Right lobe of liver (tissue), 6 donors: ENCODE measurements at regions not wholly inside any gene's neighbourhood (a gene's known extent, or its start where the extent isn't known, plus 50 kb on each side); places are given as distances from the start of the nearest gene placed in this dataset.

Experiments
- ATAC-seq, 4 donors: fragments of 200-7000 bp; cut with Tn5 transposase; one replicate each; pipeline ENCODE4 v1.9.1; 2020; ENCODE audit warnings: mild to moderate bottlenecking in 4 of 4, moderate library complexity in 4 of 4
- DNase-seq, 3 donors: peaks; one replicate each; pipeline ENCODE4 v3.0.0-alpha.2; 2020
- H3K27ac ChIP-seq, 3 donors: fragments of 200-600 bp; one replicate each; pipeline ENCODE4 v1.8.0; 2022
- H3K27me3 ChIP-seq, 2 donors: fragments of 200-600 bp; one replicate each; pipeline ENCODE4 v1.8.0; 2022
- H3K36me3 ChIP-seq, 4 donors: fragments of 200-600 bp; sonication (generic) in 1 of 4; one replicate each; pipeline versions ENCODE4 v1.5.1 to v1.8.0; 2017 to 2022; ENCODE audit warnings: control low read depth in 1 of 4
- H3K4me1 ChIP-seq, 4 donors: fragments of 200-600 bp; sonication (generic) in 1 of 4; one replicate each; pipeline versions ENCODE4 v1.5.1 to v1.8.0; 2017 to 2022; ENCODE audit warnings: control low read depth in 1 of 4
- H3K4me3 ChIP-seq, 3 donors: fragments of 200-600 bp; one replicate each; pipeline ENCODE4 v1.8.0; 2022
- H3K9me3 ChIP-seq, 4 donors: fragments of 200-600 bp; sonication (generic) in 1 of 4; one replicate each; pipeline versions ENCODE4 v1.5.1 to v1.8.0; 2017 to 2022; ENCODE audit warnings: control low read depth in 1 of 4
- CTCF ChIP-seq, 4 donors: fragments of 200-600 bp in 3 of 4; fragments of 450-650 bp in 1 of 4; IDR thresholded peaks; one replicate each; pipeline versions ENCODE4 v1.5.1 to v1.8.0; 2016 to 2022; ENCODE audit warnings: antibody characterized with exemption in 4 of 4, mild to moderate bottlenecking in 2 of 4
- POLR2A ChIP-seq: fragments of 450-650 bp; IDR thresholded peaks from one replicate; pipeline ENCODE4 v1.6.1; 2017; ENCODE audit warnings: antibody characterized with exemption, mild to moderate bottlenecking
- WGBS: methylation state at CpG from one replicate; pipeline ENCODE4 v1.1.6; 2018; ENCODE audit warnings: low coverage, low lambda C conversion rate; ENCODE audit not compliant: insufficient coverage; ENCODE audit errors: missing lambda C conversion rate; 5-methylcytosine and 5-hydroxymethylcytosine counted together
- intact Hi-C, 2 donors: fragments of 100-400 bp; cut with DNase I; formaldehyde crosslinking; loops; one replicate each; pipeline versions ENCODE4 v1.11.2 to v1.14.1; 2022
- donor health status: DM: no; HTN: yes; CAD: no.
- donor health status: DM: no; HTN: no; CAD: no.
- donor health status: DM: no; HTN: no; CAD: no.
- donor health status: DM: no; HTN: yes; CAD: no.
- donor health status: DM: no; HTN: yes; CAD: no.

- Histone ChIP-seq H3K27ac (no peak overlapping the region), H3K36me3 (no peaks in the 10 kb centered on the region), H3K27me3 (no peaks in the 10 kb centered on the region), H3K4me3 (no peak overlapping the region), H3K4me1 (no peaks in the 10 kb centered on the region), H3K9me3 (peaks cover 0 to 3% (median 0%) of the 10 kb centered on the region in 4 donors)
- 26% methylated on average over 2 of the region's 2 CpGs for WGBS
- DNase-seq (no peak), ATAC-seq (peak in 3 of 4 donors; percentile 52 to 56 (median 55))
- intact Hi-C loops, result no loop called here
- TF ChIP-seq CTCF (IDR thresholded peaks at IDR 0.05) (peak in 3 of 4 donors; percentile 14 to 35 (median 30)), POLR2A (no peak)
Measured at GRCh38 chr4:134906404-134907023, 704.9 kb upstream of the PABPC4L start.

- intact Hi-C loops, result no loop called here
- H3K27ac ChIP-seq, result no peak overlapping the region
Measured at GRCh38 chr4:134905061-134905460, 703.5 kb upstream of the PABPC4L start.

GRCh38 chr4:134888156-134888555 lies 686.6 kb upstream of the PABPC4L start:
- H3K4me1 ChIP-seq, result no peaks in the 10 kb centered on the region
- intact Hi-C loops, result no loop called here
- no peak overlapping the region for H3K27ac ChIP-seq
- no peaks in the 10 kb centered on the region for H3K9me3 ChIP-seq
- H3K27me3 ChIP-seq, result no peaks in the 10 kb centered on the region
- H3K4me3 ChIP-seq, result no peak overlapping the region
- no peak for TF ChIP-seq CTCF (IDR thresholded peaks at IDR 0.05)
- no peak for TF ChIP-seq POLR2A
- no peak for DNase-seq
- 52% methylated on average over 2 of the region's 2 CpGs for WGBS
- no peaks in the 10 kb centered on the region for H3K36me3 ChIP-seq
- no peak for ATAC-seq

More at GRCh38 chr4:134905061-134905460, 703.5 kb upstream of the PABPC4L start:
- no peaks in the 10 kb centered on the region for H3K4me1 ChIP-seq
- no peak overlapping the region for H3K4me3 ChIP-seq
- 44% methylated on average over 1 of the region's 1 CpG for WGBS
- TF ChIP-seq CTCF (IDR thresholded peaks at IDR 0.05) (no peak), POLR2A (no peak)
- peaks cover 0 to 3% (median 0%) of the 10 kb centered on the region in 4 donors for H3K9me3 ChIP-seq
- no peaks in the 10 kb centered on the region for H3K36me3 ChIP-seq
- ATAC-seq (no peak), DNase-seq (no peak)
- H3K27me3 ChIP-seq, result no peaks in the 10 kb centered on the region

- Histone ChIP-seq H3K9me3 (no peaks in the 10 kb centered on the region), H3K4me1 (no peaks in the 10 kb centered on the region), H3K27me3 (no peaks in the 10 kb centered on the region), H3K4me3 (no peak overlapping the region), H3K27ac (no peak overlapping the region), H3K36me3 (no peaks in the 10 kb centered on the region)
- TF ChIP-seq CTCF (IDR thresholded peaks at IDR 0.05) (no peak), POLR2A (no peak)
- 27% methylated on average over 2 of the region's 2 CpGs for WGBS
- no peak for ATAC-seq
- no peak for DNase-seq
- intact Hi-C loops, result no loop called here
Measured at GRCh38 chr4:134885436-134885835, 683.8 kb upstream of the PABPC4L start.
